HFF-Myc (cell line): ENCODE measurements at regions not wholly inside any gene's neighbourhood (a gene's known extent, or its start where the extent isn't known, plus 50 kb on each side); places are given as distances from the start of the nearest gene placed in this dataset.

Experiments
- DNase-seq: peaks from one replicate; pipeline ENCODE4 v3.0.0-alpha.2; 2011; ENCODE audit warnings: low read depth; ENCODE audit errors: extremely low read depth
- H3K4me3 ChIP-seq: replicated peaks from 2 replicates; pipeline ENCODE4 v1.5.1; 2011; ENCODE audit warnings: low read depth, mild to moderate bottlenecking, control low read depth, low read length
- CTCF ChIP-seq: IDR thresholded peaks from 2 replicates; pipeline ENCODE4 v1.5.1; 2012; ENCODE audit warnings: mild to moderate bottlenecking, low read depth, low read length, control low read depth; ENCODE audit errors: missing control alignments

DNA sequence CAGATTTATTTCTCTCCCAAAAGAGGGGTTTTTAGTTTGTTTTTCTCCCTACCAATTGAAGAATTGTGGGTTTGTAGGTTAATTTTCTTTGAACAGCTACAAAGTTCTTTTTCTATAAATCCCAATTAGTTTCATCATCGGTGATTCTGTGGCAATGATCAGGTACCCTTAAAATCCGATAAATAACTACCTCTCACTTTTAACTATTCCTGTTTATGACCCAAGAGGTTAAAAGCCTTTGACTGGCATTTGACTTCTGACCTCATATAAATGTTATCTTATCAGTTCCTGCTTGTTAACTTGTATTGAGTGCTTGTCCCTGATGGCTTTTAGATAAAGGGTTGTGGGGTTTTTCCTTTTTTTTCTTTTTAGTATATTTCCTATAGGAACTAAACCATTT lies 124.4 kb upstream of the TMEM161B start:
- TF ChIP-seq CTCF: no peak
- H3K4me3 ChIP-seq: no peak overlapping the region
- DNase-seq: no peak

GRCh38 chr5:88391991-88392390 lies 123.3 kb upstream of the TMEM161B start:
- H3K4me3 ChIP-seq: no peak overlapping the region
- TF ChIP-seq CTCF: no peak
- no peak for DNase-seq

DNA sequence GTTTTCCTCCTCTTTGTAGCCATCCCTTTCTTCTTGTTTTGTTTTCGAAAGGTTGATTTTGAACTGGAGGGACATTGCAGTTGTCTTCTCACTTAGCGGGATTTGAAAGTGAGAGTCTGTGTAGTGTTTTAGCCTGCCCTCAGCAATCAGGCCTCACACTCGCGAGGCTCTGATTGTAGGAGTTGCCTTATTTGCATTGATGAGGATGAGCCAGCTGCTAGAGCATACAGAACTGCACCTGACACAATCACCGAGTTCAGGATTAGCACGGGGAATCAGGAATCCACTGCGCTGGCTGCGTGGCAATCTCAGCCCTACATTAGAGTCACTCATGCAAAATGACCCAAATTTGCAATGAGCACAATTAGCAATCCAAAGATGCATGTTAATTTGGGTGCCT lies 122.5 kb upstream of the TMEM161B start:
- no peak for TF ChIP-seq CTCF

GRCh38 chr5:88390481-88390880 lies 121.8 kb upstream of the TMEM161B start:
- TF ChIP-seq CTCF: no peak

More for the DNA sequence above, 122.5 kb upstream of the TMEM161B start:
- H3K4me3 ChIP-seq: no peak overlapping the region
- no peak for DNase-seq

DNA sequence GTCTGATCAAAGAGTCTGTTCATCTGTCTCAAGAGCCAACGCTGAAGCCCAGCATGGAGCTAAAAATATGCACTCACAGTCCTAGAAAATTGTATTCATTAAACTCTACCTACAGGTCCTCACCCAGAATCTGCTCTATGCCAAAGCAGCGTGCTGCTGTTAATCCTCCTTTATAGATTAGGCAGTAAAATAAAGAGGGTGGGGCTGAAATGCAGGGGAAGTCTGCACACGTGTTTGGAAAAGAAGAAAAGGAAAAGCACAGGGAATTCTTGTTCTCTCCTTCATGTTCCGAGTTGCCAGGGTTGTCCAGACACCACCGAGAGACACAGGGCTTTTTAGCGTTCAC lies 121.4 kb upstream of the TMEM161B start:
- H3K4me3 ChIP-seq: no peak overlapping the region
- no peak for DNase-seq
- TF ChIP-seq CTCF: no peak

More at GRCh38 chr5:88390481-88390880, 121.8 kb upstream of the TMEM161B start:
- no peak for DNase-seq
- H3K4me3 ChIP-seq: no peak overlapping the region

- DNase-seq: no peak
- H3K4me3 ChIP-seq: no peak overlapping the region
- no peak for TF ChIP-seq CTCF
Measured at GRCh38 chr5:88389338-88390095, 120.9 kb upstream of the TMEM161B start.
